ENCODE measurements at regions not wholly inside any gene's neighbourhood (a gene's known extent, or its start where the extent isn't known, plus 50 kb on each side); places are given as distances from the start of the nearest gene placed in this dataset.

- TF ChIP-seq CTCF (IDR thresholded peaks at IDR 0.05) (no peak), POLR2A (IDR thresholded peaks at IDR 0.05) (no peak), EP300 (IDR thresholded peaks at IDR 0.05) (no peak)
Observed at GRCh38 chr10:129344103-129344502, 122.9 kb upstream of the MGMT start.

Measured in ovary (tissue), 3 donors.